Tibial nerve (tissue), 4 donors: ENCODE measurements at regions not wholly inside any gene's neighbourhood (a gene's known extent, or its start where the extent isn't known, plus 50 kb on each side); places are given as distances from the start of the nearest gene placed in this dataset.

ENCODE experiments used
- DNase-seq, 2 donors: peaks; one replicate each; pipeline ENCODE4 v3.0.0-alpha.2; 2019; ENCODE audit warnings: low spot score in 2 of 2
- H3K27ac ChIP-seq, 4 donors: fragments of 200-600 bp; sonication (generic) in 3 of 4; one replicate each; pipeline ENCODE4 v1.5.1; 2017 to 2019; ENCODE audit warnings: mild to moderate bottlenecking in 1 of 4
- H3K27me3 ChIP-seq, 2 donors: fragments of 200-600 bp; sonication (generic) in 1 of 2; one replicate each; pipeline versions ENCODE4 v1.5.1 to v1.6.0; 2017 to 2019
- H3K36me3 ChIP-seq, 3 donors: fragments of 200-600 bp; sonication (generic); one replicate each; pipeline ENCODE4 v1.5.1; 2018 to 2019
- H3K4me1 ChIP-seq, 4 donors: fragments of 200-600 bp; sonication (generic) in 3 of 4; one replicate each; pipeline ENCODE4 v1.5.1; 2017 to 2019
- H3K4me3 ChIP-seq, 4 donors: fragments of 200-600 bp; sonication (generic) in 3 of 4; one replicate each; pipeline ENCODE4 v1.5.1; 2017 to 2019; ENCODE audit warnings: mild to moderate bottlenecking in 1 of 4, moderate library complexity in 1 of 4
- H3K9me3 ChIP-seq, 4 donors: fragments of 200-600 bp; sonication (generic) in 3 of 4; one replicate each; pipeline ENCODE4 v1.5.1; 2017 to 2019
- CTCF ChIP-seq, 5 experiments: fragments of 200-600 bp in 3 of 5; fragments of 450-650 bp in 2 of 5; sonication (generic) in 3 of 5; IDR thresholded peaks; one replicate each; pipeline ENCODE4 v1.5.1; 2016 to 2019; ENCODE audit warnings: antibody characterized with exemption in 5 of 5, mild to moderate bottlenecking in 3 of 5, moderate library complexity in 2 of 5
- EP300 ChIP-seq, 2 donors: sonication (generic); formaldehyde crosslinking; IDR thresholded peaks; one replicate each; pipeline ENCODE4 v1.6.1; 2017; ENCODE audit warnings: antibody characterized with exemption in 2 of 2, mild to moderate bottlenecking in 1 of 2
- POLR2A ChIP-seq, 2 donors: fragments of 450-650 bp; IDR thresholded peaks; one replicate each; pipeline ENCODE4 v1.6.1; 2017; ENCODE audit warnings: antibody characterized with exemption in 2 of 2, mild to moderate bottlenecking in 2 of 2, moderate library complexity in 2 of 2
- WGBS, 2 donors: methylation state at CpG; one replicate each; pipeline ENCODE4 v1.1.5; 2018; 5-methylcytosine and 5-hydroxymethylcytosine counted together

- Histone ChIP-seq H3K9me3 (peaks cover 0 to 16% (median 0%) of the 10 kb centered on the region in 4 donors), H3K27ac (no peak overlapping the region), H3K36me3 (no peaks in the 10 kb centered on the region), H3K4me3 (no peak overlapping the region), H3K4me1 (no peaks in the 10 kb centered on the region), H3K27me3 (no peaks in the 10 kb centered on the region)
- 76 to 77% methylated on average over 8 of the region's 8 CpGs for WGBS, 2 donors
- TF ChIP-seq EP300 (IDR thresholded peaks at IDR 0.05), result no peak
- TF ChIP-seq CTCF (IDR thresholded peaks at IDR 0.05), result no peak
- no peak for TF ChIP-seq POLR2A (IDR thresholded peaks at IDR 0.05)
- DNase-seq, result no peak
Observed at GRCh38 chr13:81658598-81659370, 1317.9 kb upstream of the SPRY2 start.

- Histone ChIP-seq H3K27ac (no peak overlapping the region), H3K9me3 (no peaks in the 10 kb centered on the region), H3K36me3 (no peaks in the 10 kb centered on the region), H3K4me1 (no peaks in the 10 kb centered on the region), H3K4me3 (no peak overlapping the region), H3K27me3 (no peaks in the 10 kb centered on the region)
- 80 to 90% methylated on average over 4 of the region's 4 CpGs for WGBS, 2 donors
- TF ChIP-seq CTCF (IDR thresholded peaks at IDR 0.05), result peak in 1 of 5 experiments; percentile 20
- no peak for TF ChIP-seq EP300 (IDR thresholded peaks at IDR 0.05)
- TF ChIP-seq POLR2A (IDR thresholded peaks at IDR 0.05), result no peak
- no peak for DNase-seq
Observed at GRCh38 chr13:81639984-81640582, 1299.2 kb upstream of the SPRY2 start.

GRCh38 chr13:81637457-81637856 lies 1296.5 kb upstream of the SPRY2 start:
- no peak overlapping the region for H3K4me3 ChIP-seq

GRCh38 chr13:81636120-81636519 lies 1295.2 kb upstream of the SPRY2 start:
- Histone ChIP-seq H3K27me3 (no peaks in the 10 kb centered on the region), H3K9me3 (no peaks in the 10 kb centered on the region), H3K36me3 (no peaks in the 10 kb centered on the region), H3K4me1 (no peaks in the 10 kb centered on the region), H3K27ac (no peak overlapping the region), H3K4me3 (no peak overlapping the region)
- TF ChIP-seq POLR2A (IDR thresholded peaks at IDR 0.05) (no peak), EP300 (IDR thresholded peaks at IDR 0.05) (no peak), CTCF (IDR thresholded peaks at IDR 0.05) (no peak)
- DNase-seq, result no peak

More at GRCh38 chr13:81637457-81637856, 1296.5 kb upstream of the SPRY2 start:
- 73 to 84% methylated on average over 2 of the region's 2 CpGs for whole genome bisulfite sequencing, 2 donors
- no peak for DNase-seq
- TF ChIP-seq EP300 (IDR thresholded peaks at IDR 0.05) (no peak), POLR2A (IDR thresholded peaks at IDR 0.05) (no peak), CTCF (IDR thresholded peaks at IDR 0.05) (no peak)
- Histone ChIP-seq H3K27ac (no peak overlapping the region), H3K36me3 (no peaks in the 10 kb centered on the region), H3K27me3 (no peaks in the 10 kb centered on the region), H3K4me1 (no peaks in the 10 kb centered on the region), H3K9me3 (no peaks in the 10 kb centered on the region)

- TF ChIP-seq POLR2A (IDR thresholded peaks at IDR 0.05) (no peak), EP300 (IDR thresholded peaks at IDR 0.05) (no peak), CTCF (IDR thresholded peaks at IDR 0.05) (no peak)
- Histone ChIP-seq H3K27ac (no peak overlapping the region), H3K4me3 (no peak overlapping the region), H3K4me1 (no peaks in the 10 kb centered on the region), H3K27me3 (no peaks in the 10 kb centered on the region), H3K36me3 (no peaks in the 10 kb centered on the region), H3K9me3 (no peaks in the 10 kb centered on the region)
- 55 to 67% methylated on average over 2 of the region's 2 CpGs for WGBS, 2 donors
- no peak for DNase-seq
Observed at GRCh38 chr13:81615031-81615430, 1274.1 kb upstream of the SPRY2 start.
